COLO668 (cell line): ENCODE measurements at regions not wholly inside any gene's neighbourhood (a gene's known extent, or its start where the extent isn't known, plus 50 kb on each side); places are given as distances from the start of the nearest gene placed in this dataset.

ENCODE experiments used
- DNase-seq: peaks from one replicate; lab custom pipeline; 2025; ENCODE audit not compliant: unreplicated experiment; lab: John Stamatoyannopoulos, UW

- no peak for DNase-seq
These were observed 101.6 kb downstream of the MAF start for GRCh38 chr16:79498928-79499327.

- no peak for DNase-seq
These were observed 102.8 kb downstream of the MAF start for GRCh38 chr16:79497606-79498350.

GRCh38 chr16:79493911-79494310, 106.6 kb downstream of the MAF start:
- DNase-seq, result no peak

- DNase-seq, result no peak
These were observed 108.5 kb downstream of the MAF start for GRCh38 chr16:79492036-79492435.

- DNase-seq, result no peak
These were observed 115.5 kb downstream of the MAF start for GRCh38 chr16:79485020-79485419.

GRCh38 chr16:79484237-79484636, 116.3 kb downstream of the MAF start:
- no peak for DNase-seq

GRCh38 chr16:79483336-79483735, 117.2 kb downstream of the MAF start:
- DNase-seq, result no peak

- no peak for DNase-seq
These were observed 118.5 kb downstream of the MAF start for GRCh38 chr16:79482011-79482410.

GRCh38 chr16:79480929-79481328, 119.6 kb downstream of the MAF start:
- no peak for DNase-seq

GRCh38 chr16:79480056-79480455, 120.5 kb downstream of the MAF start:
- DNase-seq, result no peak

GRCh38 chr16:79476580-79476979, 124.0 kb downstream of the MAF start:
- no peak for DNase-seq

GRCh38 chr16:79475841-79476240, 124.7 kb downstream of the MAF start:
- DNase-seq, result no peak

- DNase-seq, result peak; percentile 18
These were observed 127.1 kb downstream of the MAF start for GRCh38 chr16:79473456-79473855.

GRCh38 chr16:79472426-79472825, 128.1 kb downstream of the MAF start:
- DNase-seq, result no peak

- DNase-seq, result no peak
These were observed 130.5 kb downstream of the MAF start for GRCh38 chr16:79469999-79470398.

GRCh38 chr16:79468631-79469030, 131.9 kb downstream of the MAF start:
- no peak for DNase-seq

- no peak for DNase-seq
These were observed 132.4 kb downstream of the MAF start for GRCh38 chr16:79468121-79468552.

GRCh38 chr16:79466111-79466510, 134.4 kb downstream of the MAF start:
- no peak for DNase-seq

- no peak for DNase-seq
These were observed 136.7 kb downstream of the MAF start for GRCh38 chr16:79463841-79464240.

- no peak for DNase-seq
These were observed 144.5 kb downstream of the MAF start for GRCh38 chr16:79456036-79456435.

GRCh38 chr16:79452671-79453070, 147.9 kb downstream of the MAF start:
- DNase-seq, result no peak

- no peak for DNase-seq
These were observed 149.2 kb downstream of the MAF start for GRCh38 chr16:79451196-79451816.

GRCh38 chr16:79449900-79450299, 150.6 kb downstream of the MAF start:
- no peak for DNase-seq
